Epithelial cell of proximal tubule (primary cell): ENCODE measurements at regions not wholly inside any gene's neighbourhood (a gene's known extent, or its start where the extent isn't known, plus 50 kb on each side); places are given as distances from the start of the nearest gene placed in this dataset.
"Not testable (repeated sequence)": the region's sequence is repeated elsewhere in the genome, so short reads cannot be mapped to it uniquely, and the experiment has no call there.

Experiments
- DNase-seq: peaks from one replicate; pipeline ENCODE4 v3.0.0-alpha.2; 2011; ENCODE audit warnings: low read depth
- H3K4me3 ChIP-seq: 2 replicates; pipeline ENCODE4 v1.5.1; 2011; ENCODE audit warnings: low read depth, mild to moderate bottlenecking, low read length
- TF ChIP-seq, protein P1 (sequence below): conservative IDR thresholded peaks from 2 replicates; pipeline ENCODE4 v1.5.1; 2012; ENCODE audit warnings: low read depth, mild to moderate bottlenecking, low read length

DNA sequence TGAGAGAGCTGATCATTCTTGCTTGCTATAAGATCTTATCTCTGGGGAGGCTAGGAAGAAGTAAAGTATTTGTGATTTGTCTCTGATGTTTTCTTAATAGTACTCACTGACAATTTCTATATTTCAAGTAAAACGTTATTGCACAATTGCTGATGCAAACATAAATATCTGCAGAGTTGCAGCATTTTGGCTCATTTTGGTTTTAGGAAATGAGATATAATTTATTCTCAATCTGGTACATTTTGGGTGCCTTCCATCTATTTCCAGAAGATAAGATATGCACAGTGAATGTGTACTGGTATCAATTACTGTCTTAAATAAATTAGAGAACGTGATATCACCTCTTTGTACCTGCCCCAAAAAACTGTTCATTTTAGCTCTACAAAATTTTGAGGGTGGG, 1431.5 kb downstream of the BRINP3 start:
- TF ChIP-seq, protein P1, sequence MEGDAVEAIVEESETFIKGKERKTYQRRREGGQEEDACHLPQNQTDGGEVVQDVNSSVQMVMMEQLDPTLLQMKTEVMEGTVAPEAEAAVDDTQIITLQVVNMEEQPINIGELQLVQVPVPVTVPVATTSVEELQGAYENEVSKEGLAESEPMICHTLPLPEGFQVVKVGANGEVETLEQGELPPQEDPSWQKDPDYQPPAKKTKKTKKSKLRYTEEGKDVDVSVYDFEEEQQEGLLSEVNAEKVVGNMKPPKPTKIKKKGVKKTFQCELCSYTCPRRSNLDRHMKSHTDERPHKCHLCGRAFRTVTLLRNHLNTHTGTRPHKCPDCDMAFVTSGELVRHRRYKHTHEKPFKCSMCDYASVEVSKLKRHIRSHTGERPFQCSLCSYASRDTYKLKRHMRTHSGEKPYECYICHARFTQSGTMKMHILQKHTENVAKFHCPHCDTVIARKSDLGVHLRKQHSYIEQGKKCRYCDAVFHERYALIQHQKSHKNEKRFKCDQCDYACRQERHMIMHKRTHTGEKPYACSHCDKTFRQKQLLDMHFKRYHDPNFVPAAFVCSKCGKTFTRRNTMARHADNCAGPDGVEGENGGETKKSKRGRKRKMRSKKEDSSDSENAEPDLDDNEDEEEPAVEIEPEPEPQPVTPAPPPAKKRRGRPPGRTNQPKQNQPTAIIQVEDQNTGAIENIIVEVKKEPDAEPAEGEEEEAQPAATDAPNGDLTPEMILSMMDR, result no peak
- no peak for DNase-seq
- H3K4me3 ChIP-seq, result no peak overlapping the region

DNA sequence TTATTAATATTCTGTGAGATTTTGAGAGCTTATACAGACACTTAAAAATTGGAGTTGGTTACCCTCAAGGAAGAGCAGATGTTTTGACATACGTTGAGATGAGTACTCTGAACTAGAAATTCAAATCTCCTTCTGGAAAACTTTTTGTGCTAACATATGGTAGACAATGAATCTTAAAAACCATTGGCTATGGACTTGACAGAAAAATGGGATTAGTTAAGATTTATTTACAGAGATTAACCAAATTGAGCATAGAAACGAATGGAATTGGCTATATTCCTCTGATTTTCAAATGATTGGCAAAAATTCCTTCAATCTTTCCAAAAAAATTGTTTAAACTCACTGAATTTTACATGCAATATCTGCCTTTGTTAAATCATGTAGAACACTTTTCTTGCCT, 1392.9 kb downstream of the BRINP3 start:
- no peak for DNase-seq
- TF ChIP-seq, protein P1, result no peak

DNA sequence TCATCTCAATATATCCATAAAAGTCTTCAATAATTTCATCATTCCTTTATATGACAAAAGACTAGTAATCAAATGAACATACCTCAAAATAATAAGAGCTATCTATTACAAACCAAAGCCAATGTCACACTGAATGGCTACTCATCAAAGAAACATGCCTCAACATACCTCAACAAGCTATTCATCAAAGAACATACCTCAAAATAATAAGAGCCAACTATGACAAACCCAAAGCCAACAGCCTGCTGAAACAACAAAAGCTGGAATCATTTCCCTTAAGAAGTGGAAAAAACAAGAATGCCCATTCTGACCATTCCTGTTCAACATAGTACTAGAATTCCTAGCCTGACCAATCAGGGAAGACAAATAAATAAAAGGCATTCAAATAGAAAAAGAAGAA, 1373.7 kb downstream of the BRINP3 start:
- TF ChIP-seq, protein P1, result no peak
- DNase-seq, result no peak
- H3K4me3 ChIP-seq, result no peak overlapping the region

More for the DNA sequence above, 1392.9 kb downstream of the BRINP3 start:
- no peak overlapping the region for H3K4me3 ChIP-seq

DNA sequence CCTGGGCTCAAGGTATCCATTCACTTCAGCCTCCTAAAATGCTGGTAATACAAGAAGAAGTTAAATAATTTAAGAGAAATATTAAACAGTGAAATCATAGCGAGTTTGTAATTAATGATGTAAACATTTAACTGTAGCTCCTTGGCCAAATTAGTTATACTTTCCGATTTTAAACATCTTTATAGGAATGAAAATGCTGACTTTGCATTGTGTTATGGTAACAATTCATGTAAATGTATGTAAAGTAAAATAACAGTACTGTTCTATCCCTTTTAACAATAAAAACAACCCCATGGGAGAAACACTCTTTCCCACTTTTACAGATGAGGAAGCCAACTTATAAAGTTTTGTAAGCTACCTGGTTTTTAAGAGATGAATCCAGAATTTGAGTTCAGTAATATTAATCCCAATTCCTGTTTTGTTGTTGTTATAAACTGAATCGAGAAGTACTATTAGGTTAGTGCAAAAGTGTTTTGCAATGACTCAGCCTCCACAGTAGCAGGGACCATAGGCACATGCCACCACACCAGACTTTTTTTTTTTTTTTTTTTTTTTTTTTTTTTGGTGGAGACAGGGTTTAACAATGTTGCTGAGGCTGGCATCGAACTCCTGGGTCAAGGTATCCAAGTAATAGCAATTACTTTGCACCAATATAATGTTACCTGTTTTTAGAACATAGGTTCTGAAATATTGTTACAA, 1360.4 kb downstream of the BRINP3 start:
- no peak overlapping the region for H3K4me3 ChIP-seq
- TF ChIP-seq, protein P1, result no peak
- no peak for DNase-seq

DNA sequence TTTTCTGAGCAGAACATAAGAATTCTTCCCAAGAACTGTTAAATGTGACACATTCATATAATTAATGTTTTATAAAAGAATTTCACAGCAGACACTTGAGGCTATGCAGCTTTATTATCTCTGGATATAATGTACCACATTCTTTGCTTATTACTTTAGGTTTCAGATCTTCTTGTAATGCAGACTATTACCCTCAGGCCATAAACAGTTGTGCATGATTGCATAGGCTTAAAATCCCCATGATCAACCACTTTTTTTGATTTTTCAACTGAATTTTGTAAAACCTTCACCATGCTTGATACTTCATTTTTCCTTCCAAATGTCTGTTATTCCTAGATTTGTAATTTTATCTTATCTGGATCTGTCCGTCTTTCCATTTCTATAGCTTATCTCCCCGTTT, 1355.7 kb downstream of the BRINP3 start:
- DNase-seq, result no peak
- H3K4me3 ChIP-seq, result no peak overlapping the region
- TF ChIP-seq, protein P1, result no peak

DNA sequence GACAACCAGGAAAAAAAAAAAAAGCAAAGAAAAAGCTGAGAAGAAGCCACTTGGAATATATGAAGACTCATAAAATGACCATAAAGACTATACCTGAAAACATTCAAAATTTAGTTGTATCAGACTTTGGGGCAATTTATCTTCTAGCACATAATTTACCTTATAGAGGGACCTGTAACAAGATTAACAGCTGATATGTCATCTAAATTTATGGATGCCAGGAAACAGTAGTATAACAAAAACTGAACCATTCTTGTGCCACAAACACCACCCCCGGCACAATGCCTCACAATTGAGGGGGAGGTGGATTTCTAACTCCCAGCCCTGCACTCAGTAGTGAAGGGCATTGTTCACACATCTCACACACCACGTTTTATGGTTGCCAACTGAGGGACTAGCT, 1352.0 kb downstream of the BRINP3 start:
- TF ChIP-seq, protein P1, result no peak
- no peak for DNase-seq
- no peak overlapping the region for H3K4me3 ChIP-seq

DNA sequence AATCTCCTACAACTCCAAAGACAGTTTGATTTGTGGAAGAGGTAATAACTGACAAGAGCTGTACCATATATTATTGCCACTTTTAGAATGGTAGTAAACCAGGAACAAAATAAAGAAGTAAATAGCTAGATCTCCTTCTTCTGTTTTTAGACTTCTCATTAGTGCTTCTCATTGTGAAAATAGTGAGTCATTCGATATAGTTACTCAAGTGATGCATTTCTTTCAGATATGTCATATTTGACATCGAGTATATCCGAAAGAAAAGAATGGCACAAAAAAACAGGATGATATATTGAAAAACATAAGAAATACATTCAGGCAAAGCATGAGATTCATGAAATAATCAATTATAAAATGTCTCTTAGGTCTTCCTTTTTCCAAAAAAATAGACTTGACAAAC, 1346.1 kb downstream of the BRINP3 start:
- no peak overlapping the region for H3K4me3 ChIP-seq
- TF ChIP-seq, protein P1, result no peak
- DNase-seq, result no peak

DNA sequence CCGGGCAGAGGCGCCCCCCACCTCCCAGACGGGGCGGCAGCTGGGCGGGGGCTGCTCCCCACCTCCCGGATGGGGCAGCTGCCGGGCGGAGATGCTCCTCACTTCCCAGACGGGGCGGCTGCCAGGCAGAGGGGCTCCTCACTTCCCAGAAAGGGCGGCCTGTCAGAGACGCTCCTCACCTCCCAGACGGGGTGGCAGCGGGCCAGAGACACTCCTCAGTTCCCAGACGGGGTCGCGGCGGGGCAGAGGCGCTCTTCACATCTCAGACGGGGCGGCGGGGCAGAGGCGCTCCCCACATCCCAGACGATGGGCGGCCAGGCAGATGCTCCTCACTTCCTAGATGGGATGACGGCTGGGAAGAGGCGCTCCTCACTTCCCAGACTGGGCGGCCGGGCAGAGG, 1337.9 kb downstream of the BRINP3 start:
- DNase-seq, H3K4me3 ChIP-seq: not testable (repeated sequence)
